Lower lobe of right lung (tissue), 2 donors: ENCODE measurements at regions not wholly inside any gene's neighbourhood (a gene's known extent, or its start where the extent isn't known, plus 50 kb on each side); places are given as distances from the start of the nearest gene placed in this dataset.

Experiments
- ATAC-seq, 2 donors: fragments of 200-7000 bp; cut with Tn5 transposase; one replicate each; pipeline ENCODE4 v1.9.1; 2020 to 2022; ENCODE audit warnings: mild to moderate bottlenecking in 2 of 2, moderate library complexity in 2 of 2
- DNase-seq: peaks from one replicate; pipeline ENCODE4 v3.0.0-alpha.2; 2020
- H3K27ac ChIP-seq: fragments of 200-600 bp; one replicate; pipeline ENCODE4 v1.8.0; 2022
- H3K27me3 ChIP-seq: fragments of 200-600 bp; one replicate; pipeline ENCODE4 v1.8.0; 2022; ENCODE audit warnings: low read depth
- H3K36me3 ChIP-seq: fragments of 200-600 bp; one replicate; pipeline ENCODE4 v1.8.0; 2022; ENCODE audit warnings: mild to moderate bottlenecking
- H3K4me1 ChIP-seq: fragments of 200-600 bp; one replicate; pipeline ENCODE4 v1.8.0; 2022
- H3K4me3 ChIP-seq: fragments of 200-600 bp; one replicate; pipeline ENCODE4 v1.8.0; 2022; ENCODE audit warnings: mild to moderate bottlenecking
- H3K9me3 ChIP-seq: fragments of 200-600 bp; one replicate; pipeline ENCODE4 v1.8.0; 2022
- CTCF ChIP-seq: fragments of 200-600 bp; IDR thresholded peaks from one replicate; pipeline ENCODE4 v1.8.0; 2022; ENCODE audit warnings: antibody characterized with exemption, mild to moderate bottlenecking
- intact Hi-C: fragments of 100-400 bp; cut with DNase I; formaldehyde crosslinking; loops from one replicate; pipeline ENCODE4 v1.11.0; 2022
- donor health status: DM: no; HTN: yes; CAD: no; lungs with severe emphysema.

DNA sequence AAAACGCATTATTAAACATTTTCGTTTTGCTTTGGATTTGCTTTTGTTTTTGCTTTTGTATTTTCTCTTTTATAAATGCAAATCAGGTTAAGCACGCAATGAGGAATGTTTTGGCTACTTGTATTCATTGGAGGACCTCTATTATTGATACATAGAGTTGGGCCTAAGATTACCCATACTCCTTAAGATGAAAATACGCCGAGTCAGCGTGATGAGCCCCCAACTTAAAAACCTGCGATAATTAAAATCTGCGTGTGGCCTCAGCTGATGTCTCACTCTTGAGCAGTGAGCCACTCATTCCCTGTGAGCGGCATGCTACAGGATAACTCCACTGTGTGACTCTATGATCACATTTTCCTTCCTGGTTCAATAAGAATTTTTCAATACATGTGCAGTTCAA is 518.3 kb downstream of the IRX1 start:
- Histone ChIP-seq H3K27me3 (no peaks in the 10 kb centered on the region), H3K9me3 (no peaks in the 10 kb centered on the region), H3K4me1 (no peaks in the 10 kb centered on the region), H3K4me3 (no peak overlapping the region), H3K36me3 (no peaks in the 10 kb centered on the region), H3K27ac (no peak overlapping the region)
- ATAC-seq (no peak), DNase-seq (no peak)
- intact Hi-C loops, result no loop called here
- TF ChIP-seq CTCF, result no peak

DNA sequence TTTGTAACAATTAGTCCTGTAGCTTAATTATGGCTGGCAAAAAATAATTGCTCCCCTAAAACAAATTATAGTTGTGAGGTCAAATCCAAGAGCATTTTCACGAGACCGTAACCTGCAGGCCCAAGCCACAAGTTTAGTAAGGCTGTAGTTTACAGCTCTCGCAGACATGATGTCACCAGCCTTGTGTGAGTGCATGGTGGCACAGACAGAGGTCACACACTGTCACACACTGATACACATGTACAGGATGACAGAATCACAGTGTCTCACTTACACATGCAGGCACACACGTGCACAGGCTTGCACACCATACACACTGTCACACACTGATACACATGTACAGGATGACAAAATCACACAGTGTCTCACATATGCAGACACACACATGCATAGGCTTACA is 518.8 kb downstream of the IRX1 start:
- H3K4me1 ChIP-seq, result no peaks in the 10 kb centered on the region
- no peak for DNase-seq
- intact Hi-C loops, result no loop called here
- no peak overlapping the region for H3K27ac ChIP-seq
- no peaks in the 10 kb centered on the region for H3K36me3 ChIP-seq
- no peak for TF ChIP-seq CTCF
- H3K9me3 ChIP-seq, result no peaks in the 10 kb centered on the region
- no peak for ATAC-seq
- no peak overlapping the region for H3K4me3 ChIP-seq
- H3K27me3 ChIP-seq, result no peaks in the 10 kb centered on the region

DNA sequence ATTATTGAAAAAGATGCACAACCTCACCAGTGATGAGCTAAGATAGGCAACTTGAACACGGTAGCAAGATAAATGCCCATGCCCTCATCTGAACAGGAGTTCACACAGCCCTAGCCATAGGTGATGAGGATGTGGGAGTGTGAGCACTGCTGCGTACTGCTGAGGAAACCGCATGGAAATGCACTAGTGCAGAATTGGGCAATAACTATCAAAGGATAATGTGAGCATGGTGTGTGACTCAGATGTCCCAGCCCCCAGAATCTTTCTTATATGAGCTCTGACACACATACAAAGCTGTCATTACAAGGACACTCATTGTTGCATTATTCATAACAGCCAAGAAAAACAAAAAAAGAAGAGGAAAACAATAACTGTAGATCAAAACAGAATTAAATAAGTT is 521.2 kb downstream of the IRX1 start:
- Histone ChIP-seq H3K36me3 (no peaks in the 10 kb centered on the region), H3K4me1 (no peaks in the 10 kb centered on the region), H3K27ac (no peak overlapping the region), H3K27me3 (no peaks in the 10 kb centered on the region), H3K4me3 (no peak overlapping the region), H3K9me3 (no peaks in the 10 kb centered on the region)
- intact Hi-C loops, result no loop called here
- no peak for DNase-seq
- no peak for ATAC-seq
- no peak for TF ChIP-seq CTCF

- no peak for ATAC-seq
- no peak for TF ChIP-seq CTCF
- no peak for DNase-seq
Measured at GRCh38 chr5:4124221-4124970, 528.8 kb downstream of the IRX1 start.

GRCh38 chr5:4128994-4129393 is 533.4 kb downstream of the IRX1 start:
- DNase-seq (no peak), ATAC-seq (no peak)
- Histone ChIP-seq H3K36me3 (no peaks in the 10 kb centered on the region), H3K9me3 (no peaks in the 10 kb centered on the region), H3K4me1 (no peaks in the 10 kb centered on the region), H3K27ac (no peak overlapping the region), H3K27me3 (no peaks in the 10 kb centered on the region), H3K4me3 (no peak overlapping the region)
- intact Hi-C loops, result no loop called here
- TF ChIP-seq CTCF, result no peak

More at GRCh38 chr5:4124221-4124970, 528.8 kb downstream of the IRX1 start:
- no peaks in the 10 kb centered on the region for H3K9me3 ChIP-seq
- no peaks in the 10 kb centered on the region for H3K36me3 ChIP-seq
- intact Hi-C loops, result no loop called here
- no peaks in the 10 kb centered on the region for H3K27me3 ChIP-seq
- H3K4me3 ChIP-seq, result no peak overlapping the region
- H3K27ac ChIP-seq, result no peak overlapping the region
- no peaks in the 10 kb centered on the region for H3K4me1 ChIP-seq
